Epithelial cell of esophagus (primary cell): ENCODE measurements at regions not wholly inside any gene's neighbourhood (a gene's known extent, or its start where the extent isn't known, plus 50 kb on each side); places are given as distances from the start of the nearest gene placed in this dataset.

ENCODE experiments used
- DNase-seq: peaks from one replicate; pipeline ENCODE4 v3.0.0; 2010; ENCODE audit warnings: low read depth
- H3K4me3 ChIP-seq: 2 replicates; pipeline ENCODE4 v1.5.1; 2011; ENCODE audit warnings: mild to moderate bottlenecking, low read length, control low read depth
- TF ChIP-seq, protein P1 (sequence below): IDR thresholded peaks from 2 replicates; pipeline ENCODE4 v1.5.1; 2011; ENCODE audit warnings: low read depth, mild to moderate bottlenecking, low read length, control low read depth, inconsistent platforms; ENCODE audit not compliant: insufficient read depth; ENCODE audit errors: missing control alignments

DNA sequence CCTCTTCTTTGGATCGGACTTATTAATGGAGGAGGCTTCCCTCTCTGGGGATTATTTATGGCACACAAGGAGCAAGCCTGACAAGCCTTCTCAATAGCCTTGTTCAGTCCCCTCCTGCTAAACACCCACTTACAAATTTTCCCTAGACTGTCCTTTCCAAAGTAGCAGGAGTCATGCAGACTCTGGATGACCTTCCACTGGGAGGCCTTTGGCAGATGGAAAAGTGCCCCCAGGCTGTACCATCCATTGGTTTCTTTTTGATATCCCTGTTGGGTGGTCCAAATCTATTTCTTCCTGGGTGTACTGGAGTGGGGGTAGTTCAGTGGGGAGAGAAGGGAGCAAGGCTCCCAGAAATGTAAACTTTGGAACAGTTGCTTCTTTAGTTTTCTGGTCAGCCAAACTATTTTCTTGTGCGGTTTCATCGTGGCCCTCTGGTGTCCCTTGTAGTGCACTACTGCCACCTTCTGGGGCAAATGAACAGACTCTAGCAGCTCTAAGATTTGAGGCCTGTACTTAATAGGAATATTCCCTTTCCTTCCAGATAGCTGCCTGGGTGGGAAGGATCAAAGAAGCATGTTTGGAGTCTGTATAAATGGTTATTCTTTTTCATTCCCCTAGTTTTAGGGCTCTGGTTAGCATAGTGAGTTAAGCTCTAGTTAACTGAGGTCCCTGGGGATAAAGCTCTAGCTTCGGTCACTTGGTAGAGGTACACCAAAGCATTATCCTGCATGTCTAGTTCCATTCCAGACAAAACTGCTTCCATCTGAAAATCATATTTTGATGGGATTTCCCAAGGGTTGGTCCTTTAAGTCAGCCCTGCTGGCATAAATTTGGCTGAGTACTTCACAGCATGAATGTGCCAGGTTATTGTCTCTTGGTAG is 409.5 kb downstream of the SLC6A15 start:
- DNase-seq, result peak; percentile 80
- H3K4me3 ChIP-seq, result no peak overlapping the region
- TF ChIP-seq, protein P1, sequence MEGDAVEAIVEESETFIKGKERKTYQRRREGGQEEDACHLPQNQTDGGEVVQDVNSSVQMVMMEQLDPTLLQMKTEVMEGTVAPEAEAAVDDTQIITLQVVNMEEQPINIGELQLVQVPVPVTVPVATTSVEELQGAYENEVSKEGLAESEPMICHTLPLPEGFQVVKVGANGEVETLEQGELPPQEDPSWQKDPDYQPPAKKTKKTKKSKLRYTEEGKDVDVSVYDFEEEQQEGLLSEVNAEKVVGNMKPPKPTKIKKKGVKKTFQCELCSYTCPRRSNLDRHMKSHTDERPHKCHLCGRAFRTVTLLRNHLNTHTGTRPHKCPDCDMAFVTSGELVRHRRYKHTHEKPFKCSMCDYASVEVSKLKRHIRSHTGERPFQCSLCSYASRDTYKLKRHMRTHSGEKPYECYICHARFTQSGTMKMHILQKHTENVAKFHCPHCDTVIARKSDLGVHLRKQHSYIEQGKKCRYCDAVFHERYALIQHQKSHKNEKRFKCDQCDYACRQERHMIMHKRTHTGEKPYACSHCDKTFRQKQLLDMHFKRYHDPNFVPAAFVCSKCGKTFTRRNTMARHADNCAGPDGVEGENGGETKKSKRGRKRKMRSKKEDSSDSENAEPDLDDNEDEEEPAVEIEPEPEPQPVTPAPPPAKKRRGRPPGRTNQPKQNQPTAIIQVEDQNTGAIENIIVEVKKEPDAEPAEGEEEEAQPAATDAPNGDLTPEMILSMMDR, result peak; percentile 81

DNA sequence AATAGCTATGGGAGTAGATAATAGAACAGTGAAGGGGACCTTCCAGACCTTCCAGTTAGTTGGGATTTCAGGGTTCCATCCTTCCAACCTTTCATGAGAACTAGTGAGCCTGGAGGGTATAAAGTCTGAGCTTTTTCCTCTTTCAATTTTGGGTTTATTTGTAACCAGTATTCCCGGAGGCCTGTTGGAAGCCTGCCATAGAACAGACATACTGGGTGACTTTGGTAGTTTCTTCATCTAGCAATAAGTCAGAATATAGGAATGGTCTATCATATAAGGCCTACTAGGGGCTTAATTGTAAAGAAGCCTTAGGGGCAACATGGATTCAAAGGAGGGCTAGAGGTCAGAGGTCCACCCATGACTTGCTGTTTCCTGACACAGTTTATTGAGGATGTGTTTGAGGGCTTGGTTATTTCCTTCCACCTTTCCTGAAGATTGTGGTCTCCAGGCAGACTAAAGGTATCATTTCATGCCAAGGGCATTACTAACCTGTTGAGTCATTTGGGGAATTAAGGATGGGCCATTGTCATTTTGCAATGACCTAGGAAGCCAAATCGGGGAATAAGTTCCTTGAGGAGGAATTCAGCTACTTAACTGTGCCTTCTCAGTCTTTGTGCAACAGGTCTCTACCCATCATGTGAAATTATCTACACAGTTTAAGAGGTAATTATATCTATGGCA is 410.3 kb downstream of the SLC6A15 start:
- TF ChIP-seq, protein P1, result no peak
- peak; percentile 86 for DNase-seq
- no peak overlapping the region for H3K4me3 ChIP-seq

DNA sequence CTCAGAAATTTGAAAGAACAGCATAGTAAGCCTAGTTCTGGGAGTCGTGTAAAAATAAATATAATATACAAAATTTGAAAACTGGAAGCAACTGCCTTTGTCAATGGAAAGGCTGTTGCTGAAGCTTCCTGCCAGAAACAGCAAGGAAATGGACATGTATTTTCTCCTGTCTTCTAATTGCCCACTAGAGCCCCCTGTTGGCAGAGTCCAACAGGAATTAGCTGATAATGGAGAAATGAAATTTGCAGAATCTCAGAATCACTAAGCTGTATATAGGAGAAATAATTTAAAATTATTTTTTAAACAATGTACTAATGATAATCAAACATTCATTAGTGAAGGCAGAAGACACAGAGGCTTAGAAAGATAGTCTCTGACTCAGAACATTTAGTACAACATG is 414.8 kb downstream of the SLC6A15 start:
- peak; percentile 36 for DNase-seq
- TF ChIP-seq, protein P1, result peak; percentile 58

DNA sequence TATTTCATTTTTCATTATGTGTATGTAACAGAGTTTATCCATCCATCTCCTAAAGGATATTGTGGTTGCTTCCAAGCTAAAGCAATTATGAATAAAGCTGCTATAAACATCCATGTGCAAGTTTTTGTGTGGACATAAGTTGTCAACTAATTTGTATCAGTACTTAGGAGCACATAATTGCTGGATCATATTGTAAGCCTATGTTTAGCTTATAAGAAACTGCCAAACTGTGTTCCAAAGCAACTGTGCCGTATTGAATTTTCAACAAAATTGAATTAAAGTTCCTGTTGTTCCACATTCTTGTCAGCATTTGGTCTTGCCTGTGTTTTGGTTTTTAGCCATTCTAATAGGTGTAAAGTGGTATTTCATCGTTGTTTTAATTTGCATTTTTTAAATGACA is 416.9 kb downstream of the SLC6A15 start:
- H3K4me3 ChIP-seq, result no peak overlapping the region
- no peak for DNase-seq
- TF ChIP-seq, protein P1, result no peak

More for the DNA sequence above, 414.8 kb downstream of the SLC6A15 start:
- H3K4me3 ChIP-seq, result no peak overlapping the region

DNA sequence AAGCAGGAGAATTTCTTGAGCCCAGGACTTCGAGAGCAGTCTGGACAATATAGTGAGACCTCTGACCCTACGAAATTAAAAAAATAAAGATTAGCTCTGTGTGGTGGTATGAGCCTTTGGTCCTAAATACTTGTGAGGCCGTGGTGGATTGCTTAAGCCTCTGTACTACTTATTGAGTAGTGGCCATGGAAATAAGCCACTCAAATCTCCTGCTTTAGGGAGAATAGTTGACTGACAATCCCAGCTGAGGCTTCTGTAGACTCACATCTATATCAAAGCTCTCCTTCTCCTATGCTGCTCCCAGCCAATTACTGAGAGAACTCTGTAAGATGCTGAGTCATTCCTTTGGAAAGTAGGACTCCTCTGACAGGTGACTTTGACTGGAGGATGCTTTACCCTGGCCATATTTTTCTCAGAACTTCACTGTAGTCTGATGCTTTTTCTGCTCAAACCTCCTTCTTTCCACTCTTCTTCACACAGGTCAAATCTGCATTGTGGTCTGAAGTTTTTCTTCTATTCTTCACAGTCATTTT is 420.2 kb downstream of the SLC6A15 start:
- no peak overlapping the region for H3K4me3 ChIP-seq
- DNase-seq, result peak; percentile 17
- TF ChIP-seq, protein P1, result no peak

DNA sequence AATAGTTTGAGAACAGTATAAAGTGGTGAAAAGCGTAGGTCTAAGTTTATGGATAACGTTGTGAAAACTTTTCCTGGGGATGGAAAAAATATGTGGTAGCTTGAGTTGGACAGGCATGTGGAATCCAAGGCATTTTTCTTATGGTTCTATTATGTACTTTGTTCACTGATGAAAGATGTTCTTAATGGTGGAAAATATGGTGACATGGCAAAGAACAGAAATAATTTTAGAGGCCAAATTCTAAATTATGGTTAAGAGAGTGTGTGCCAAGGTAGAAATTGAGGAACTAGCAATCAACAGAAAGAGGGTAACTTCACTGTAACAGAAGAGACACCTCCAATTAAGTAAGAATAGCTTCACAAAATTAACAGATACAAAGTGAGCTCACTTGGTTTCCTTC is 427.8 kb downstream of the SLC6A15 start:
- H3K4me3 ChIP-seq, result no peak overlapping the region
- DNase-seq, result no peak
- TF ChIP-seq, protein P1, result no peak
